H9 (cell line): ENCODE measurements at regions not wholly inside any gene's neighbourhood (a gene's known extent, or its start where the extent isn't known, plus 50 kb on each side); places are given as distances from the start of the nearest gene placed in this dataset.

Experiments used
- DNase-seq: peaks from one replicate; pipeline ENCODE4 v3.0.0-alpha.2; 2017
- H2AFZ ChIP-seq: one replicate; pipeline ENCODE4 v1.6.1; 2013; ENCODE audit warnings: mild to moderate bottlenecking, low read length, control low read depth, moderate library complexity
- H2AK5ac ChIP-seq: 2 replicates; pipeline ENCODE4 v1.6.1; 2013; ENCODE audit warnings: low read length, control low read depth, mixed read lengths; ENCODE audit not compliant: insufficient read length
- H2BK120ac ChIP-seq: one replicate; pipeline ENCODE4 v1.6.1; 2013; ENCODE audit warnings: low read depth, mild to moderate bottlenecking, low read length, control low read depth, inconsistent platforms; ENCODE audit not compliant: poor library complexity, severe bottlenecking
- H2BK12ac ChIP-seq: 2 replicates; pipeline ENCODE4 v1.6.1; 2013; ENCODE audit warnings: low read length, control low read depth, mixed read lengths, low read depth; ENCODE audit not compliant: insufficient read length
- H2BK15ac ChIP-seq: 2 replicates; pipeline ENCODE4 v1.6.1; 2013; ENCODE audit warnings: low read depth, low read length, control low read depth
- H2BK20ac ChIP-seq: one replicate; pipeline ENCODE4 v1.6.1; 2013; ENCODE audit warnings: low read depth, mild to moderate bottlenecking, low read length, control low read depth, inconsistent platforms; ENCODE audit not compliant: poor library complexity, severe bottlenecking
- H2BK5ac ChIP-seq: 2 replicates; pipeline ENCODE4 v1.6.1; 2013; ENCODE audit warnings: low read length, control low read depth, mixed read lengths; ENCODE audit not compliant: insufficient read length
- H3K14ac ChIP-seq: 2 replicates; pipeline ENCODE4 v1.6.1; 2013; ENCODE audit warnings: low read length, control low read depth; ENCODE audit not compliant: insufficient read depth
- H3K18ac ChIP-seq: 2 replicates; pipeline ENCODE4 v1.6.1; 2013; ENCODE audit warnings: low read depth, mild to moderate bottlenecking, mixed read lengths, low read length, control low read depth; ENCODE audit not compliant: insufficient read length
- H3K23ac ChIP-seq: 2 replicates; pipeline ENCODE4 v1.6.1; 2013; ENCODE audit warnings: low read length, control low read depth, mixed read lengths, low read depth; ENCODE audit not compliant: insufficient read length
- H3K23me2 ChIP-seq: 2 replicates; pipeline ENCODE4 v1.6.1; 2013; ENCODE audit warnings: low read depth, mild to moderate bottlenecking, mixed read lengths, low read length, control low read depth; ENCODE audit not compliant: insufficient read length, poor library complexity, severe bottlenecking
- H3K27ac ChIP-seq: 2 replicates; pipeline ENCODE4 v1.5.1; 2013; ENCODE audit warnings: low read length, control low read depth, mixed read lengths, low read depth; ENCODE audit not compliant: insufficient read length
- H3K27me3 ChIP-seq: 2 replicates; pipeline ENCODE4 v1.6.1; 2013; ENCODE audit warnings: low read length, control low read depth, inconsistent platforms; ENCODE audit not compliant: insufficient read depth
- H3K4ac ChIP-seq: 2 replicates; pipeline ENCODE4 v1.6.1; 2013; ENCODE audit warnings: low read depth, mild to moderate bottlenecking, control low read depth, inconsistent platforms, low read length, moderate library complexity
- H3K4me1 ChIP-seq: 2 replicates; pipeline ENCODE4 v1.6.1; 2013; ENCODE audit warnings: low read length, control low read depth, inconsistent platforms; ENCODE audit not compliant: insufficient read depth
- H3K4me2 ChIP-seq: 2 replicates; pipeline ENCODE4 v1.6.1; 2013; ENCODE audit warnings: low read length, control low read depth, mixed read lengths; ENCODE audit not compliant: insufficient read length, insufficient read depth
- H3K56ac ChIP-seq: 2 replicates; pipeline ENCODE4 v1.6.1; 2013; ENCODE audit warnings: low read depth, mild to moderate bottlenecking, mixed read lengths, low read length, control low read depth; ENCODE audit not compliant: insufficient read length
- H3K79me1 ChIP-seq: 2 replicates; pipeline ENCODE4 v1.6.1; 2013; ENCODE audit warnings: low read depth, mild to moderate bottlenecking, moderate library complexity, low read length, control low read depth, inconsistent platforms; ENCODE audit not compliant: insufficient read depth, poor library complexity, severe bottlenecking
- H3K79me2 ChIP-seq: 2 replicates; pipeline ENCODE4 v1.6.1; 2013; ENCODE audit warnings: low read length, control low read depth, inconsistent platforms; ENCODE audit not compliant: insufficient read depth
- H3K9ac ChIP-seq: 2 replicates; pipeline ENCODE4 v1.6.1; 2013; ENCODE audit warnings: low read length, control low read depth, mixed read lengths; ENCODE audit not compliant: insufficient read length; ENCODE audit errors: extremely low read depth
- H3K9me3 ChIP-seq: one replicate; pipeline ENCODE4 v1.6.1; 2013; ENCODE audit warnings: low read depth, low read length, inconsistent platforms; ENCODE audit not compliant: control insufficient read depth
- H3T11ph ChIP-seq: one replicate; pipeline ENCODE4 v1.6.1; 2013; ENCODE audit warnings: mild to moderate bottlenecking, low read length, control low read depth, inconsistent platforms
- H4K20me1 ChIP-seq: one replicate; pipeline ENCODE4 v1.6.1; 2013; ENCODE audit not compliant: control insufficient read depth, insufficient read length, insufficient read depth
- H4K5ac ChIP-seq: 2 replicates; pipeline ENCODE4 v1.6.1; 2013; ENCODE audit warnings: low read depth, mild to moderate bottlenecking, mixed read lengths, low read length, control low read depth; ENCODE audit not compliant: insufficient read length
- H4K8ac ChIP-seq: replicated peaks from 2 replicates; pipeline ENCODE4 v1.6.1; 2013; ENCODE audit warnings: low read length, control low read depth, mixed read lengths, low read depth; ENCODE audit not compliant: insufficient read length
- H4K91ac ChIP-seq: 2 replicates; pipeline ENCODE4 v1.6.1; 2013; ENCODE audit warnings: low read depth, mild to moderate bottlenecking, moderate library complexity, mixed read lengths, low read length, control low read depth; ENCODE audit not compliant: insufficient read length
- H3K27ac Mint-ChIP-seq, 3 experiments: 2 replicates in 2 of 3; 3 replicates in 1 of 3; pipeline ENCODE4 v1.8.0; 2020 to 2021; ENCODE audit warnings: mixed read lengths in 3 of 3, mild to moderate bottlenecking in 1 of 3, moderate library complexity in 1 of 3
- H3K27me3 Mint-ChIP-seq: 2 replicates; pipeline ENCODE4 v1.8.0; 2021; ENCODE audit warnings: low read depth, mild to moderate bottlenecking, moderate library complexity, mixed read lengths
- H3K36me3 Mint-ChIP-seq, 3 experiments: 2 replicates in 2 of 3; 3 replicates in 1 of 3; pipeline ENCODE4 v1.8.0; 2020 to 2021; ENCODE audit warnings: low read depth in 3 of 3, mixed read lengths in 3 of 3; ENCODE audit not compliant: insufficient read depth in 1 of 3
- H3K4me1 Mint-ChIP-seq, 2 experiments: 2 replicates each; pipeline ENCODE4 v1.8.0; 2020; ENCODE audit warnings: mixed read lengths in 2 of 2
- H3K4me3 Mint-ChIP-seq, 2 experiments: 2 replicates in 1 of 2; 3 replicates in 1 of 2; pipeline ENCODE4 v1.8.0; 2020 to 2021; ENCODE audit warnings: mild to moderate bottlenecking in 2 of 2, mixed read lengths in 2 of 2, moderate library complexity in 1 of 2
- H3K9me3 Mint-ChIP-seq, 2 experiments: 2 replicates in 1 of 2; 3 replicates in 1 of 2; pipeline ENCODE4 v1.8.0; 2020; ENCODE audit warnings: mild to moderate bottlenecking in 2 of 2, mixed read lengths in 2 of 2, moderate library complexity in 1 of 2
- CTCF ChIP-seq: fragments of 200-600 bp; sonication (generic); conservative IDR thresholded peaks from 3 replicates; pipeline ENCODE4 v1.8.0; 2021; ENCODE audit warnings: antibody characterized with exemption, mild to moderate bottlenecking
- WGBS: extraction: QIAGEN DNeasy Blood & Tissue Kit; methylation state at CpG from one replicate; pipeline ENCODE4 v1.1.7; 2013; ENCODE audit warnings: missing lambda C conversion rate, low lambda C conversion rate, mixed read lengths; ENCODE audit not compliant: insufficient read length; ENCODE audit errors: extremely low coverage; 5-methylcytosine and 5-hydroxymethylcytosine counted together

- Histone ChIP-seq H2BK5ac (no peak overlapping the region), H4K91ac (no peak overlapping the region), H3K4me1 (no peaks in the 10 kb centered on the region), H3T11ph (no peak overlapping the region), H4K20me1 (no peaks in the 10 kb centered on the region), H2BK15ac (no peak overlapping the region), H3K27me3 (no peaks in the 10 kb centered on the region), H3K23me2 (no peaks in the 10 kb centered on the region), H3K4me2 (no peak overlapping the region), H3K18ac (no peak overlapping the region), H4K5ac (no peak overlapping the region), H3K79me1 (no peaks in the 10 kb centered on the region), H3K4ac (no peak overlapping the region), H2AK5ac (no peak overlapping the region), H2BK12ac (no peak overlapping the region), H3K79me2 (no peaks in the 10 kb centered on the region), H3K56ac (no peak overlapping the region), H4K8ac (no peak overlapping the region), H3K9me3 (no peaks in the 10 kb centered on the region), H3K9ac (no peak overlapping the region), H2AFZ (no peak overlapping the region), H3K23ac (no peak overlapping the region), H2BK120ac (no peak overlapping the region), H2BK20ac (no peak overlapping the region), H3K14ac (no peak overlapping the region), H3K27ac (no peak overlapping the region)
- TF ChIP-seq CTCF: no peak
- no peak for DNase-seq
- Mint-ChIP-seq H3K27me3 (no peaks in the 10 kb centered on the region), H3K4me1 (peaks cover 2 to 4% of the 10 kb centered on the region in 2 experiments), H3K4me3 (no peak overlapping the region), H3K9me3 (no peaks in the 10 kb centered on the region), H3K36me3 (no peaks in the 10 kb centered on the region; a peak in 1 of 7 replicates), H3K27ac (no peak overlapping the region; a peak in 2 of 7 replicates)
- WGBS: no CpG with 5 or more reads among the region's 15 CpGs
Observed at GRCh38 chr17:65366102-65366844, 195.2 kb downstream of the AXIN2 start.
